DMS114 treated with DMSO at 0.1 percent for 48 hours (cell line): ENCODE measurements at regions not wholly inside any gene's neighbourhood (a gene's known extent, or its start where the extent isn't known, plus 50 kb on each side); places are given as distances from the start of the nearest gene placed in this dataset.
"Not testable (repeated sequence)": the region's sequence is repeated elsewhere in the genome, so short reads cannot be mapped to it uniquely, and the experiment has no call there.

Source experiments
- DNase-seq: peaks from one replicate; lab custom pipeline; 2025; ENCODE audit not compliant: unreplicated experiment; lab: John Stamatoyannopoulos, UW

DNA sequence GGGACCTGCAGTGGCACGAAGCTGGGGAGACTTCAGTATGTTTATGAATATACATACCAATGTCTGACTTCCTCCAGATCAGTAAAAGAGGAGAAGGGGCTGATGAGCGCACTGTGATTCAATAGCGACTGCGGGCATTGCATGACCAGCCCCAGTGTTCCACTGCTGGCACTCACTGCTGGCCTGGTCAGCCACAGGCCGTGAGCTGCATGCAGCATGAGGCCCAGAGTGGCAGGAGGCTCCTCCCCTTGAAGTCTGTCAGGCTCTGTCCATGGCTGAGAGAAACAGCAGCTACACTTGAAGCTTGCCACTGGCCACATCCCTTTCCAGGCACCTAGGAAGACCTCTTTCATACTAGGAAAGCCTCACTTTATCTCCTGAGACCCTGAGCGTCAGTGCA, 265.9 kb upstream of the CDYL start:
- DNase-seq: no peak

DNA sequence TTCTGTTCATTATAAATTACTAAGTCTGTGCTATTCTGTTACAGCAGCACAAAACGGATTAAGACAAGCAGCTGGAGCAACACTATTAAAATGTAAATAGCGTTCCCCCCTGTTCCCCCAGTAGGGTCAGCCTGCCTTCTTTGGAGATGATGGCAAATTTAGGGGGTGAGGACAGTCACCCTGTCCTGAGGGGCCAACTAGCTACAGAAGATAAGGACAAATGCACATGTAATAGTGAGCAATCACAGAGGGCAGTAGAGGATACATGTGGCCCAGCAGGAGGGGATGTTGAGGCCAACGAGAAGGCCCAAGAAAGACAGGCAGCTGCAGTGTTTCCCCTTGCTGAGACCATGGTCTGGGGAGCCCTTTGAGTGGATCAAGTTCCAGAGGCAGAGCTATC, 266.7 kb upstream of the CDYL start:
- no peak for DNase-seq

DNA sequence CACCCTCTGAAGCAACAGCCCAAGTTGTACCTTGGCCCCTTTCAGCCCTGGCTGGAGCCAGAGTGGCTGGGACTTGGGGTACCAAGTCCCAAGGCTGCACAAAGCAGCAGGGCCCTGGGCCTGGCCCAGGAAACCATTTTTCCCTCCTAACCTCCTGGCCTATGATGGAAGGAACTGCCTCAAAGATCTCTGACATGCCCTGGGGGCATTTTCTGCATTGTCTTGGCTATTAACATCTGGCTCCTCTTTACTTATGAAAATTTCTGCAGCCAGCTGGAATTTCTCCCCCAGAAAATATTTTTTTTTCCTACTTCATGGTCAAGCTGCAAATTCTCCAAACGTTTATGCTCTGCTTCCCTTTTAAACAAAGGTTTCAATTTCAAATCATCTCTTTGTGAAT, 269.4 kb upstream of the CDYL start:
- DNase-seq: no peak

DNA sequence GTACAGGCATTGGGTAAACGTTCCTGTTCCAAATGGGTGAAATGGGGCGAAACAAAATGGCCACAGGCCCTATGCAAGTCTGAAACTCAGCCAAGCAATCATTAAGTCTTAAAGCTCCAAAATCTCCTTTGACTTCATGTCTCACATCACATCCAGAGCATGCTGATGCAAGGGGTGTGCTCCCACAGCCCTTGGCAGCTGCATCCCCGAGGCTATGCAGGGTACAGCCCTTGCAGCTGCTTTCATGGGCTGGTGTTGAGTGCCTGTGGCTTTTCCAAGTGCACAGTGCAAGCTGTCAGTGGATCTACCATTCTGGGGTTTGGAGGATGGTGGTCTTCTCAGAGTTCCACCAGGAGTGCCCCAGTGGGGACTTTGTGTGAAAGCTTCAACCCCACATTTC, 270.0 kb upstream of the CDYL start:
- DNase-seq: no peak

DNA sequence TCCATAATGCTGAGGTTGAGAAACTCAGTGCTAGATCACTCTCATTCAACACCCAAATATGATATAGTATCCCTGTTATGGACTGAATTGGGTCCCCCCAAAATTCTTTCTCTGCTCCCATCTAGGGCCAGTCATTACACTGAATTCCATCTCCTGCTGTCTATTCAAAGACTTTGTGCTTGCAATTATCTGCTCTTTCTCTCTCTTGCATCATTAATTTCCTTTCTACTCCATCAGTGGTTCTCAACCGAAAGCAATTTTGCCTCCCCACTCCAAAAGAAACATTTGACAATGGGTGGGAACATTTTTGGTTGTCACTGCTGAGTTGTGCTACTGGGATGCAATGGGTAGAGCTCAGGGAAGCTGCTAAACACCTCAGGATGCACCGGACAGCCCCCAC, 271.5 kb upstream of the CDYL start:
- no peak for DNase-seq

DNA sequence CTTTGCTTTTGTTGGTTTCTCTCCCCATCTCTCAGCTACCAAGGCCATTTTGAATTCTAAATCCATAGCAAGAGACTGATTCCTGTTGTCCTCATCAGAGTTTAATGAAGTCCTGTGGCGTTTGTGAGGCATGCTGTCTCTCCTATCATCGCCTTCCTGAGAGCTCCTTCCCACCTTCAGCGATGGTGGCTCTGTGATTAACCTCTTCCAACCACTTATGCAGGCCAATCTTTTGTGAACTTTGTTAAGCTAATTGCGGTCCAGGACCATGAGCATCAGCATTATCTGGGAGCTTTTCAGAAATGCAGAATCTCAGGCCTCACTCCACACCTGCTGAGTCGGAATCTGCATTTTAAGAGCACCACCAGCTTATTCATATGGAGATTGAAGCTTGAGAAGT, 272.5 kb upstream of the CDYL start:
- no peak for DNase-seq

DNA sequence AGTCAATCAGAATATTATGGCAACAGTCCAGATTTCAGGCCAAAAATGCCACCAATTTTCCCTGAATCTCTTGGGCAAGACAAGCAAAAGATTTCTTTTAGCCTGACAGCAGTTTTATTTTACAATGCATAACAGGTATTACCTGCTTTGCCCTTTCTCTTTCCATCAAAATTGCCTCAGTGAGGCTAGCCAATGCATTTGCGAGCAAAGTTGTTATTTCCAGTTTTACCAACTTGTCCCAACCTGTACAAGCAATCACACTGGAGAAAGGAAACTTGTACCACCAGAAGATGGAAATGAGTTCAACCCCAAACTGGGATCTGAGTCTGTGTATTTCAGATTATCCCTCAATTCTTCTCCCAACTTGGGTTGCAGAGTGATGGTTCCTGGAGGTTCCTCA, 279.9 kb upstream of the CDYL start:
- DNase-seq: no peak

DNA sequence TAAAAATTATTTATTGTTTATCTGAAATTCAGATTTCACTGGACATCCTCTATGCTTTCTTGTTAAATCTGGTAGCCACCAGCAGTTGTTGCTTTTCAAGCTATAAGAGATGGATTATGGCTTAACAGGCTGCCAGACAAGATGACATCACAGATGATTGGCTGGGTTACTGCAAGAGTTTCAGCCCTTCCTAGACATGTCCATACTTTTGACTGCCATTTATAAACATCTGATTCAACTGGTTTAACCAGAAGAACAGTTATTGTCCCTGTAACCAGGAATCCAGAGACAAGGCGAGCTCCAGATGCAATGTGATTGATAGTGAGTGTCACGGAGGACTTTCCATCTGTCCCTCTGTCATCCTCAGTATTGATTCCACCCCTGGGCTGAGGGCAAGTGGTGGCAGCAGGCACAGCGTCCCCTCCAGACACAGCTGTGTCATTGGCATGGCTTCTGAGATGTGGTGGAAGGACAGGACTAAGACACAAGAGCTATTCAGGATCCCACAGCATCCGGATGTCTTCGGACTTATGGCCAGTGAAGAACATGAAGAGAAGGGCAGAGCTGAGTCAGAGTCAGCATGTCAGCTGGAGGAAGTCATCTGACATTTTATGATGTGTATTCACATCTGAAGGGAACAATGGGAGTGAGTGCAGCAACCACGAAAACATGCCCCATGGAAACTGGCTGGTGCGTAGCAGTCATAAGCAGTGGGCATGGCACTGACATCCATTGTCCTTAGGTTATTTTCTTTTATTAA, 284.5 kb upstream of the CDYL start:
- no peak for DNase-seq

DNA sequence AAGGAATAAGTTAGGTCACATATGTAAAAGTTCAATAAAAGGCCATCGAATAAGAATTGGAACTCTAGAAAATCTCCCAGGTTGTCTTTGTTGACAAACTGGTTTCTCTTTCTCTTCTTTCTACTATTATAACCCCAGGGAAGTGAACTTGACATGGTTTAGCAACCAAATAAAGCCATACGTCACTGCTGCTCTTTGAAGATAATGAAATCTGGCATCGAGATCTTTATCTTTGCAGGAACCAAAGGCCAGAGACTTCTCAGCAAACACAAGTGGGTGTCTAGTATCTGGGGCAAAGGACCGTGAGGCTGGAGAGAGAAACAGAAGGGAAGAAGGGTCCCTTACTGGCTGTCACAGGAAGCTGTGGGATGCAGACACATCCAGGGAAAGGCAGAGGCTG, 286.7 kb upstream of the CDYL start:
- no peak for DNase-seq

DNA sequence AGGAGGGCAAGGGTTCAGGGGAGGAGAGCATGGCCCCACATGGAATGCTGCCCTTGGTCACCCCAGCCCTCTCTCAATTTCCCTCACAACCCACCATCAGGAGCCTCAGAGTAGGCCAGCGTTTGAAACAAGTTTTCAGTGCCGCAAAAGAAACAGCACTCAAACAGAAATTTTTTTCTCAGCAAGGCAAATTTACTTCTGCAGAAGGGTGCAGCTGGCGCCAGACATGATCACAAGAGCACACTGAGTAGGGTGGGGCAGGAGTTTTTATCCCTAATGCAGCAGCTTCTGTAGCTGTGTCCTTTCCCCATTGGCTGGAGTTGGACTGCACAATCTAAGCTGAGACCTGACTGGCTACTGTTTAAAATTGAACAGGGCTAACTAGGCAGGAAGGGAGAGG, 287.8 kb upstream of the CDYL start:
- no peak for DNase-seq

DNA sequence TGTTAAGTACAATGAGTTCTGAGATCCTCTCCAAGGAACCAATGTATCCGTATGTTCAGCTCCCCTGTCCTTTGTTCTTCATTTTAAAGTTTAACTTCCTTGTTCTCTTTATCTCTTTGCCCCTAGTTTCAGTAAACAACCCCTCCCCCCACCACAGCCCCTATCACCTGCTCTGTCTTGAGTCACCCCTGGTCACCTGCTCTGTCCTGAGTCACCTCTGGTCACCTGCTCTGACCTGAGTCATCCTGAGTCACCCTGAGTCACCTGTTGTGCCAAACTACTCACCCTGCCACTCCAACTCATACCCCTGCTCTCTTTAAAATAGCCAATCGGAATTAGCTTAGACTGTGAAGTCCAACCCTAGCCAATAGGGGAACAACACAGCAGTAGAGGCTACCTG, 288.7 kb upstream of the CDYL start:
- no peak for DNase-seq

DNA sequence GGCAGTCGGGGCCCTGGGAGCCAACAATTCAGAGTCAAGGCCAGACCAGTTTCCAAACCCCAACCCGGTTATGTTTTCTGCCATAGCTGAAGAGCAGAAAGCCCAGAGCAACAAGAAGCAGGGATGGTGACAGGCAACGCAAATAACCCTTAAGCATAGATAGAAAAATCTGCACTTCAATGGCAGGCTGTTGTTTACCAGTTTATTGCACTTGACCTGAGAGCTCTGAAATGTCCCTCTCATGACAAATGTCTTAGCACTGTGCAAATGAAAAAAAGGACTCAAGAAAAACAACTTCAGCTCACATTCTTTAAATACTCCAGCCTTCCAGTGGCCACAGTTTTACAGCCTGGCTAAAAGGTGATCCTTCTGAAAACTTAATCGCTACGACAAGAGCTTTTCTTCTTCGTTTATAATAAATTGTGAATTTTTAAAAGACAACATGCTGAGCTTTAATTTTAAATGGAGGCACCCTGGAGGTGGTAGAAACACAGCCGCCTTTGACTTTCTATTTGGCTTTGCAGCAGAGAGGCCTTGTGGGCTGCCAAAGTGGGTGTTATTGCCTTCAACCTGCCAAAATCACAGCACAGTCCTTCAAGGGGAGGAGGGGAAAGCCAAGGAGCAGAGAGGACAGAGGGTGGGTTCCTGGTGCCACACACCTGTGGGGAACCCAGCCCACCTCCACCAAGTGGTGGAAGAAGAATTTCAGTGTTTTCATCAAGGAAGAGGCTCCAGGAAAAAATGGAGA, 289.5 kb upstream of the CDYL start:
- no peak for DNase-seq

DNA sequence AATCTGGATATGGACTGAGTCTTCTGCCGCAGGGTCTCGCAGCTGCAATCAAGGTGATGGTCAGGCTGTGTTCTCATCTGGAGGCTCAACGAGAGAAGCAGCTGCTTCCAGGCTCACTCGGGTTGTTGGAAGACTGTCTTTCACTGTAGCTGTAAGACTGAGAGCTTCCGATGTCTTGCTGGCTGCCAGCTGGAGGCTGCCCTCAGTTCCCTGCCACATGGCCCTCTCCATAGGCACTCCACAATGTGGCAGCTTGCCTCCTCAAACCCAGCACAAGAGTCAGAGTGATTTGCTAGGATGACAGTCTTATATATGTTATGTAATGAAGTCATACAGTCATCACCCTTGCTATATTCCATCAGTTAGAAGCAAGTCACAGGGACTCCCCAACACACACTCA, 290.5 kb upstream of the CDYL start:
- DNase-seq: no peak

DNA sequence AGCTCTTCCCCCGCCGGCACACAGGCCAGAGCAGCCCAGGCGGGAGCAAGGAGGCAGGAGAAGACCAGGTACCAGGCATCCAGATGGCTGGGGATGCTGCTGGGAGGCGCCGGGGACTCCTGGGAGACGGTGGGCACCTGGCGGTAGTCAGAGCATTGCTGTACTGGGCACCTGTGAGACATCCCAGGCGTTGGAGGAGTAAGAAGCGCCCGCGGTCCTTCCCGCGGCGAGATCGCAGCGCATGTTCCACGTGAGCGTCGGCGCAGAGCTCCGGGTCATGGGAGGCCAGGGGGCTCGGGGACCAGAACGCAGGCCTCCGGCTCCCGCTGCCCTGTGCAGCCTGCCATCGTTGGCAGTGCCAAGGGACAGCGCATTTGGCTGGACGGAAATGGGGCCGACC, 293.7 kb upstream of the CDYL start:
- DNase-seq: no peak

DNA sequence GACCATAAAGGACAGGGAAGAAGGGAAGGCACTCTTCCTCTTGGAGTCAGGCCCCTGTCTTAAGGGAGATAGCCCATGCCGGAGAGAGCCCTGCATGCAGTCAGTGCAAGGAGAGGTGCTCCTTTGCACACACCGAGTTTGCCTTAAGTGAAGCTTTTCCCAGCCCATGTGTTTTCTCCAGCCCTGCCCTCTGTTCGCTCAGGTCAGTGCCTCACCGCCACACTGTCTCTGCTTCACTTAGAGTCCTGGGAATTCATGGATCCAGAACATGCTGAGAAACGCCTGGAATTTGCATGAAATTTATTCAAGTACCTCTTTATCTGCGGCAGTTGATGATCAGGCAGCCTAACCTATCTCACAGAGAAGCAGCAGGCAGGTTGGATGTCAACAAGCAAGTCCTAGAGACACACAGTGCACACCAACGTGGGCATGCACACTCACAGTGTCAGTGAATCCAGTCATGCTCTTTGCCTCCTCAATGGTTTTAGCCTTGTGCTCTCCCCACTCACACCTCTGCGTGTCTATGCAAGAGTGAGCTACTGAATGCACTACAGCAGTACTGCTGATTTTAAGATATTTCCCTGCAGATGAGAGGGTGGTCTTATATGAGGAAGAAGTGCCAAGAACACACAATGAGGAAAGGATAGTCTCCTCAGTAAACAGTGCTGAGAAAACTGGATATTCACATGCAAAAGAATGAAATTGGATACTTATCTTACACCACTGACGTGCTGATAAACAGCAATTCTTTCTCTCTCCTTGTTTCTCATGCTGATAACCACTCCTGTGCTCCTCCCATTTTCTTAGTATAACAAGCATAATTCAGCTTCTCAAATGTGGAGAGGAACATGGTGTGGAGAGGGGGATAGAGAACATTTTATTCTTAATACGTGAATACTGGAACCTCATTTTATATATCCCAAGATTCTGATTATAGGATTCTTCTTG, 295.1 kb upstream of the CDYL start:
- no peak for DNase-seq

DNA sequence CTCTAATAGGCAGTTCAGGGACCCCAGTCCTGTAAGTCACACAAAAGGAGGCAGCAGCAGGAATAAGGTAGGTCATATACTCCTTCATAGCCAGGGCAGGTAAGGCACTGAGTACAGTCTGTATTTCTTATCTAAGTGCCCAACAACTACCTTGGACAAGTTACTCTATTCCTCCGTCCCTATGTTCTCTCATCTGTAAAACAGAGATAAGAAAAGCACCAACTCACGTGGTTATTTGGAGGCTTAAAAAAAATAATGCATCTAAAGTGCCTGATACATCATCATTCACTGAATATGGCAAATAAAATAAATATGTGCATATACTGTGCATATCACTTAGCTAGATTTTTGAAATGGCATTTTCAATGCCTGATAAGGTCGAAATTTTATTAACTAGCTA, 298.1 kb upstream of the CDYL start:
- no peak for DNase-seq

DNA sequence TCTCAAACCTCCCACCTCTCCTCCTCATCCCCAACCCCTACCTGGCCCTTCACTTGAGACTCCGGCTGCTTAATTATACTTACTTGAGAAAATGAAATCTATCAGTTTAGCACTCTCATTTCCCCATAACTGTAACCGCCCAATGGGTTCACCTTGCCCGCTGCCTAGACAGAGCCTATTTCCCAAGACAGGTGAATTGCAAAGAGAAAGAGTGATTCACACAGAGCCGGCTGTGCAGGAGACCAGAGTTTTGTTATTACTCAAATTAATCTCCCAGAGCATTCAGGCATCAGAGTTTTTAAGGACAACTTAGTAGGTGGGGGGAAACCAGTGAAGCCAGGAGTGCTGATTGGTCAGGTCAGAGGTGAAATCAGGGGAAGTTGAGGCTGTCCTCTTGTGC, 301.4 kb upstream of the CDYL start:
- no peak for DNase-seq

DNA sequence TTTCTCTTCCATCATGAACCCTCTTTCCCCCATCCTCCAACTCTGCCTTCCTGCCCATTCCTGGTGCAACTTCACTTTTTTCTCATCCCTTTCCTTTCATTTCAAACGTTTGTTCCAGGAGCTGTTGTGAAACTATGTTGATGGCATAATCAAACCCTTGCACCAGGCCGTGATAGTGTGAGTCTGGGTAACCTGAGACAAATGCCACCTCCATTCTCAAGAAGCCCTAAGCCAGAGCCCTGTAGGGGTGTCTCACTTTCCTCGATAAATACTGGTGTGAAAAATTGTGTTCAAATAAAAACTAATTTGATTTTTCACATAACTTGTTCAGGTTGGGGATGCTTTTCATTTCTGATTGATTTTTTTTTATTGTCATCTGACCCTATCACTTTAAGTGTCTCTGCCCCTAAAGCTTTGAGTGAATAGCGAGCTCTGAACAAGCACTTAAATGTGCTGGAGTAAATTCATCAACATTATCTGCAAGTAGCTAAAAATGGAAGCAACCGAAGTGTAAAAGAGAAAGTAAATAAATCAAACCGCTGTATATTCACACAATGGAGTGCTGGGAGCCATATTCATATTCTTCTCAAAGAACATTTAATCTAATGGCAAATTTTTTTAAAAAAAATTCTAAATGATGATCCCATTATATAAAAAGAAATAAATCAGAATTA, 303.1 kb upstream of the CDYL start:
- DNase-seq: no peak

DNA sequence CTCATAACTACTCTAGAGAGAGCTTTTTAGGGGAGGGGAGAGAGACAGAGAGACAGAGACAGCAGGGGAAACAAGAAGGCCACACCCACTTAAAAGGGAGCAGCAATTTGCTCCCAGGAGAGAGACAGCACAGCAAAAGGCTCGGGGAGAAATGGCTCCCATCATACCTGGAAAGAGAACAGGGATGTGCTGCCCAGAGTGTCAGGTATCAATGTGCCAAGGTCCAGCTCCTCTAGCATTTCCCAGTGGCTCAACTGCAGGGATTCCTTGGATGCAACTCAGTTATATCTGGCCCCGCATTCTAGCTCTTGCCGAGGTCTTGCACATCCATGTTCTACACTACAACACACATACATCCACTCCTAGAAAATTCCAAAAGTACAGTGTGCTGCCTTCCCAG, 304.0 kb upstream of the CDYL start:
- no peak for DNase-seq

DNA sequence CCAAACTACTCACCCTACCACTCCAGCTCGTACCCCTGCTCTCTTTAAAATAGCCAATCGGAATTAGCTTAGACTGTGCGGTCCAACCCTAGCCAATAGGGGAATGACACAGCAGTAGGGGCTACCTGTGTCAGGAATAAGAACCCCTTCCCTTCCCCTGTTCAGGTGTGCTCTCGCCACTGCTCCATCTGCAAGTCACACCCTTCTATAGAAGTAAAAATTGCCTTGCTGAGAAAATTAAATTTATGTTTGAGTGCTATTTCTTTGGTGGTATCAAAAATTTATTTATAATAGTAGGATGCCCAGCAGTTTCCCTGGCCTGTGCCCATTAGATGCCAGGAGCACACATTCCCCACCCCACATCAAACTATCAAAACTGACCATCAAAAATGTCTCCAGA, 304.7 kb upstream of the CDYL start:
- not testable (repeated sequence) for DNase-seq

DNA sequence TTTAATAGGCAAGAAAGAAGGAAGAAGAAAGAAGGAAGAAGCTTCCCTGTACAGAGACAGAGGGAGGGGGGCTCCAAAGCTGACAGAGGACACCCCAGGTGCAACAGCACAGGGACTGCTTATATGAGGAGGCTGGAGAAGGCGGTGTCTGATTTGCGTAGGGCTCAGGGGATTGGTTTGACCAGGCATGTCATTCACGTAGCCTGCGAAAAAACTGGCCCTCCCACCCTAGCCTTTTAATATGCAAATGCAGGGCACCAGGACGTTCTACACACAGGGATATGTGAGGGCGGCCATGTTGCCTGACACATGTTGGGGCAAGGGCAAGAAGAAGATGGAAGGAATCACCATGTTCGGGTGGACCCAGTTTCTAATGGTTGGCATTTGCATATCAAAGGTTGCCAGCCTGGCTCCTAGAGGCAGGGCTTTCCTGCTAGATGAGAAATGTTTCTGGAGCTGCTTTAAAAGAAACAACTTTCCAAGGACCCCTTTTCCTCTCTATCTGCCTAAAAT, 305.4 kb upstream of the CDYL start:
- DNase-seq: no peak
